Neural progenitor cell (in vitro differentiated cells): ENCODE measurements at regions not wholly inside any gene's neighbourhood (a gene's known extent, or its start where the extent isn't known, plus 50 kb on each side); places are given as distances from the start of the nearest gene placed in this dataset.
A peak's percentile ranks its signal among the peaks of the same experiment; 100 is the strongest.

Experiments
- DNase-seq: peaks from one replicate; pipeline ENCODE4 v3.0.0-alpha.2; 2016; ENCODE audit warnings: low spot score
- H2AFZ ChIP-seq: fragments of 200-600 bp; sonication (generic); replicated peaks from 2 replicates; pipeline ENCODE4 v1.6.1; 2016; ENCODE audit warnings: antibody characterized with exemption
- H3F3A ChIP-seq: fragments of 200-600 bp; sonication (generic); 2 replicates; pipeline ENCODE4 v1.6.1; 2016; ENCODE audit warnings: antibody characterized with exemption, low read depth
- H3K27ac ChIP-seq: fragments of 200-600 bp; sonication (generic); 2 replicates; pipeline ENCODE4 v1.5.1; 2016; ENCODE audit warnings: mild to moderate bottlenecking
- H3K27me3 ChIP-seq: fragments of 200-600 bp; sonication (generic); 2 replicates; pipeline ENCODE4 v1.6.1; 2016; ENCODE audit warnings: mild to moderate bottlenecking, moderate library complexity
- H3K36me3 ChIP-seq: fragments of 200-600 bp; sonication (generic); 2 replicates; pipeline ENCODE4 v1.5.1; 2016
- H3K4me1 ChIP-seq: fragments of 200-600 bp; sonication (generic); 2 replicates; pipeline ENCODE4 v1.6.1; 2016; ENCODE audit warnings: mixed run types
- H3K4me2 ChIP-seq: fragments of 200-600 bp; sonication (generic); 2 replicates; pipeline ENCODE4 v1.6.1; 2016
- H3K4me3 ChIP-seq: fragments of 200-600 bp; sonication (generic); 2 replicates; pipeline ENCODE4 v1.5.1; 2016
- H3K79me2 ChIP-seq: fragments of 200-600 bp; sonication (generic); 2 replicates; pipeline ENCODE4 v1.6.1; 2016; ENCODE audit warnings: low read depth
- H3K9ac ChIP-seq: fragments of 200-600 bp; sonication (generic); 2 replicates; pipeline ENCODE4 v1.6.1; 2016
- H3K9me3 ChIP-seq: fragments of 200-600 bp; sonication (generic); 2 replicates; pipeline ENCODE4 v1.5.1; 2016; ENCODE audit warnings: low read depth
- H4K20me1 ChIP-seq: fragments of 200-600 bp; sonication (generic); 2 replicates; pipeline ENCODE4 v1.6.1; 2016; ENCODE audit warnings: low read depth
- H3K27ac Mint-ChIP-seq: 3 replicates; pipeline ENCODE4 v1.8.0; 2021; ENCODE audit warnings: mixed read lengths
- H3K27me3 Mint-ChIP-seq: 2 replicates; pipeline ENCODE4 v1.8.0; 2022; ENCODE audit warnings: low read depth, mild to moderate bottlenecking, inconsistent platforms, moderate library complexity, mixed read lengths; ENCODE audit not compliant: insufficient read depth
- H3K36me3 Mint-ChIP-seq: 3 replicates; pipeline ENCODE4 v1.8.0; 2021; ENCODE audit warnings: mixed read lengths
- H3K4me1 Mint-ChIP-seq: 3 replicates; pipeline ENCODE4 v1.8.0; 2021; ENCODE audit warnings: mixed read lengths
- H3K4me3 Mint-ChIP-seq: 3 replicates; pipeline ENCODE4 v1.8.0; 2021; ENCODE audit warnings: mild to moderate bottlenecking, moderate library complexity, mixed read lengths
- H3K9me3 Mint-ChIP-seq: 3 replicates; pipeline ENCODE4 v1.8.0; 2020; ENCODE audit warnings: mixed read lengths
- EZH2 ChIP-seq: fragments of 200-600 bp; sonication (generic); IDR thresholded peaks from 2 replicates; pipeline ENCODE4 v1.6.1; 2017; ENCODE audit warnings: antibody characterized with exemption, mild to moderate bottlenecking, moderate library complexity
- EZH2phosphoT487 ChIP-seq: fragments of 200-600 bp; sonication (generic); IDR thresholded peaks from 2 replicates; pipeline ENCODE4 v1.6.1; 2017; ENCODE audit warnings: antibody characterized with exemption
- TF ChIP-seq, protein P1 (sequence below): fragments of 200-600 bp; sonication (generic); IDR thresholded peaks from 2 replicates; pipeline ENCODE4 v1.5.1; 2017; ENCODE audit warnings: antibody characterized with exemption, mild to moderate bottlenecking

DNA sequence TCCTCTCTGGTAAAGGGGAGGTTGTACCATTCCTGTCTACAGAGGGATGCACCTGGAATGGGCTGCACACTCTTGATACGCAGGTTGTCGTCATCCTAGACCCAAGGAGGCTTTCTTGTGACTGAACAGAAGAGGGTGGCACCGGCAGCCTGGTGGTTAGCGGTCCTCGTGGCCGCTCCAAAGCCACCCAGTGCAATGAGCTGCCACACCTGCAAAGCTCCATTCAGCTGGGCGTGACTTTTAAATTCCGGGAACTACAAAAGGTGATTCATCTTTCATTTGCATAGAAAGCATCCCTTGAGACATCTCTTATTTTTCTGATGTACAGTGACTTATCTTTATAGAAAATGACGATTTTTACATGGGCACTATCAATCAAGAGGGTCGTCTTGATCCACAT, 286.1 kb upstream of the IRX1 start:
- no peak for DNase-seq
- Mint-ChIP-seq H3K27me3 (peaks cover 3% of the 10 kb centered on the region), H3K4me1 (peaks cover 4% of the 10 kb centered on the region), H3K9me3 (peaks cover 19% of the 10 kb centered on the region), H3K27ac (no peak overlapping the region), H3K36me3 (no peaks in the 10 kb centered on the region), H3K4me3 (no peak overlapping the region)
- H3F3A ChIP-seq, result no peaks in the 10 kb centered on the region
- no peaks in the 10 kb centered on the region for H4K20me1 ChIP-seq
- no peak overlapping the region for H3K27ac ChIP-seq
- no peak overlapping the region for H3K4me2 ChIP-seq
- no peaks in the 10 kb centered on the region for H3K79me2 ChIP-seq
- no peaks in the 10 kb centered on the region for H3K27me3 ChIP-seq
- H3K9me3 ChIP-seq, result no peaks in the 10 kb centered on the region
- no peak overlapping the region for H3K9ac ChIP-seq
- H3K4me1 ChIP-seq, result no peaks in the 10 kb centered on the region
- TF ChIP-seq EZH2phosphoT487 (no peak), EZH2 (no peak)
- TF ChIP-seq, protein P1, sequence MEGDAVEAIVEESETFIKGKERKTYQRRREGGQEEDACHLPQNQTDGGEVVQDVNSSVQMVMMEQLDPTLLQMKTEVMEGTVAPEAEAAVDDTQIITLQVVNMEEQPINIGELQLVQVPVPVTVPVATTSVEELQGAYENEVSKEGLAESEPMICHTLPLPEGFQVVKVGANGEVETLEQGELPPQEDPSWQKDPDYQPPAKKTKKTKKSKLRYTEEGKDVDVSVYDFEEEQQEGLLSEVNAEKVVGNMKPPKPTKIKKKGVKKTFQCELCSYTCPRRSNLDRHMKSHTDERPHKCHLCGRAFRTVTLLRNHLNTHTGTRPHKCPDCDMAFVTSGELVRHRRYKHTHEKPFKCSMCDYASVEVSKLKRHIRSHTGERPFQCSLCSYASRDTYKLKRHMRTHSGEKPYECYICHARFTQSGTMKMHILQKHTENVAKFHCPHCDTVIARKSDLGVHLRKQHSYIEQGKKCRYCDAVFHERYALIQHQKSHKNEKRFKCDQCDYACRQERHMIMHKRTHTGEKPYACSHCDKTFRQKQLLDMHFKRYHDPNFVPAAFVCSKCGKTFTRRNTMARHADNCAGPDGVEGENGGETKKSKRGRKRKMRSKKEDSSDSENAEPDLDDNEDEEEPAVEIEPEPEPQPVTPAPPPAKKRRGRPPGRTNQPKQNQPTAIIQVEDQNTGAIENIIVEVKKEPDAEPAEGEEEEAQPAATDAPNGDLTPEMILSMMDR, result no peak
- H2AFZ ChIP-seq, result no peak overlapping the region
- H3K36me3 ChIP-seq, result no peaks in the 10 kb centered on the region
- H3K4me3 ChIP-seq, result no peak overlapping the region

DNA sequence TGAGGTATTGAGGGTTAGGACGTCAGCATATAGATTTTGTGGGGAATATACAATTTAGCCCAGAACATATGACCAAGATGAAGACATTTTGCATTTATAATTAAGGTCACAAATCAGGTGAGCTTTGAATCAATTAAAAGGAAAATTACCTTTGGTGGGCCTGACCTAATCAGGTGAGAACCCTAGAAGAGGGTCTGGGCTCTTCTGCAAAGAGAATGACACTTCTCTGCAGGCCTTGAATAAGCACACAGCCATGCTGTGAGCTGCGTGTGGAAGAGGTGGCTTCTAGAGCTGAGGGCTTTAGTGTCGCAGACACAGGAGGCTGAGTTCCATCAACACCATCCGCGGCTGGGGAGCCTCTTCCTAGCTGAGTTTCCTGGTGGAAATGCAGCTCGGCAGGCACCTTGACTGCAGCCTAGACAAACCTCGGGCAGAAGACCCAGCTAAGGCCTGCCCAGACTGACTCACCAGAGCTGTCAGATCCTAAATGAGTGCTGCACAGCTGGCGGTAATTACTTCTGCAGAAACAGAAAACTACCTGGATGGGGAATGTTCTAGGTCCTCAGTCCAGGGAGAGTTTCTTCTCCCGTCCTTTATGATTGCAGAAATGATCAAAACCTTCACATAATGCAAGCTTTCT, 287.5 kb upstream of the IRX1 start:
- no peaks in the 10 kb centered on the region for H3K27me3 ChIP-seq
- no peak overlapping the region for H3K27ac Mint-ChIP-seq
- no peak overlapping the region for H3K9ac ChIP-seq
- no peak overlapping the region for H3K4me2 ChIP-seq
- H3K79me2 ChIP-seq, result no peaks in the 10 kb centered on the region
- H2AFZ ChIP-seq, result no peak overlapping the region
- no peaks in the 10 kb centered on the region for H3K36me3 ChIP-seq
- peaks cover 17% of the 10 kb centered on the region for H3K9me3 Mint-ChIP-seq
- H3K36me3 Mint-ChIP-seq, result no peaks in the 10 kb centered on the region
- H4K20me1 ChIP-seq, result no peaks in the 10 kb centered on the region
- H3K27ac ChIP-seq, result no peak overlapping the region
- H3F3A ChIP-seq, result no peaks in the 10 kb centered on the region
- H3K4me3 ChIP-seq, result no peak overlapping the region
- H3K27me3 Mint-ChIP-seq, result peaks cover 2% of the 10 kb centered on the region
- H3K4me1 ChIP-seq, result no peaks in the 10 kb centered on the region
- H3K4me3 Mint-ChIP-seq, result no peak overlapping the region
- TF ChIP-seq EZH2, result no peak
- TF ChIP-seq EZH2phosphoT487, result no peak
- TF ChIP-seq, protein P1, result no peak
- peaks cover 8% of the 10 kb centered on the region for H3K4me1 Mint-ChIP-seq
- no peak for DNase-seq
- H3K9me3 ChIP-seq, result no peaks in the 10 kb centered on the region

DNA sequence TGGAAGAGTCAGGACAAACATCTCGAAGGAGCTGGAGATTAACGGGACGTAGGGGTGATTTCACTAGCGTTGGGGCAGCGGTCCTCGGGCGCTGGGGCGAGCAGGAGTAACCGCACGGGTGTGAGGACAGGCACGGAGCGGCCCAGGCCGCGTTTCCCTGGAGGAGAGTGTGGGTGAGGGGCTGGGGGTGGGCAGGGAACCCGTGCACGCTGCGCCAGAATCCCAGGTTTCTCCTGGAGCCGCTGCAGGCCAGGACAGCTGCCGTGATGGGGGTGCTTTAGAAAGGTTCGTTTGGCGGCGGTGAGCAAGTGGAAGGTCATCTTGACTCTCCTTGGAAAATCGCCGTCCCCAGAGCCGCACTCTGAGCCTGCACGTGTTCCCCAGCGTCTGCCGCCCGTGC, 290.2 kb upstream of the IRX1 start:
- no peaks in the 10 kb centered on the region for H3K9me3 ChIP-seq
- H3K79me2 ChIP-seq, result no peaks in the 10 kb centered on the region
- H3K4me3 ChIP-seq, result no peak overlapping the region
- H3K9ac ChIP-seq, result no peak overlapping the region
- H4K20me1 ChIP-seq, result no peaks in the 10 kb centered on the region
- H3F3A ChIP-seq, result no peaks in the 10 kb centered on the region
- H3K4me2 ChIP-seq, result no peak overlapping the region
- Mint-ChIP-seq H3K9me3 (peaks cover 7% of the 10 kb centered on the region), H3K27me3 (peaks cover 5% of the 10 kb centered on the region), H3K36me3 (no peaks in the 10 kb centered on the region), H3K4me1 (peaks cover 23% of the 10 kb centered on the region), H3K27ac (peak overlapping the region; percentile 11), H3K4me3 (no peak overlapping the region)
- H3K27me3 ChIP-seq, result no peaks in the 10 kb centered on the region
- DNase-seq, result no peak
- H2AFZ ChIP-seq, result no peak overlapping the region
- H3K4me1 ChIP-seq, result peaks cover 5% of the 10 kb centered on the region
- no peaks in the 10 kb centered on the region for H3K36me3 ChIP-seq
- H3K27ac ChIP-seq, result no peak overlapping the region
- TF ChIP-seq EZH2, result no peak
- TF ChIP-seq, protein P1, result no peak
- TF ChIP-seq EZH2phosphoT487, result no peak
